ENCODE measurements at regions not wholly inside any gene's neighbourhood (a gene's known extent, or its start where the extent isn't known, plus 50 kb on each side); places are given as distances from the start of the nearest gene placed in this dataset.

DNA sequence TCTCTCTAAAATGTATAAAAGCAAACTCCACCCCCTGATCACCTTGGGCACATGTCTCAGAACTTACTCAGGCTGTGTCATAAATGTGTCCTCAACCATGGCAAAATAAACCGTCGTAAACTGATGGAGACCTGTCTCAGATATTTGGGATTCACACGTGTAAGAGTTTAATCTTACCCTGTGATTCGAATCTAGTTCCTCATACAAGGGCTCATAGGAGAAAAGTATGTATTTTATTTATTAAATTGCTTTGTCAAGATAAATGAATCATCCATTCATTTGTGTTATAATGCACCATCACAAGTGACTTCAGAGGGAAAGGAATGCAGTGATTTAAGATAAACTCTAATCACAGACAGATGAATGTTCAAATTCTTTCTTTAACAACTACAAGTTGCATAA, 712.5 kb upstream of the LRATD1 start:
- TF ChIP-seq, protein P1, sequence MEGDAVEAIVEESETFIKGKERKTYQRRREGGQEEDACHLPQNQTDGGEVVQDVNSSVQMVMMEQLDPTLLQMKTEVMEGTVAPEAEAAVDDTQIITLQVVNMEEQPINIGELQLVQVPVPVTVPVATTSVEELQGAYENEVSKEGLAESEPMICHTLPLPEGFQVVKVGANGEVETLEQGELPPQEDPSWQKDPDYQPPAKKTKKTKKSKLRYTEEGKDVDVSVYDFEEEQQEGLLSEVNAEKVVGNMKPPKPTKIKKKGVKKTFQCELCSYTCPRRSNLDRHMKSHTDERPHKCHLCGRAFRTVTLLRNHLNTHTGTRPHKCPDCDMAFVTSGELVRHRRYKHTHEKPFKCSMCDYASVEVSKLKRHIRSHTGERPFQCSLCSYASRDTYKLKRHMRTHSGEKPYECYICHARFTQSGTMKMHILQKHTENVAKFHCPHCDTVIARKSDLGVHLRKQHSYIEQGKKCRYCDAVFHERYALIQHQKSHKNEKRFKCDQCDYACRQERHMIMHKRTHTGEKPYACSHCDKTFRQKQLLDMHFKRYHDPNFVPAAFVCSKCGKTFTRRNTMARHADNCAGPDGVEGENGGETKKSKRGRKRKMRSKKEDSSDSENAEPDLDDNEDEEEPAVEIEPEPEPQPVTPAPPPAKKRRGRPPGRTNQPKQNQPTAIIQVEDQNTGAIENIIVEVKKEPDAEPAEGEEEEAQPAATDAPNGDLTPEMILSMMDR (conservative IDR thresholded peaks at IDR 0.05), result no peak
- TF ChIP-seq ZFX (IDR thresholded peaks at IDR 0.05), result no peak
- no peak overlapping the region for H3K27ac ChIP-seq

DNA sequence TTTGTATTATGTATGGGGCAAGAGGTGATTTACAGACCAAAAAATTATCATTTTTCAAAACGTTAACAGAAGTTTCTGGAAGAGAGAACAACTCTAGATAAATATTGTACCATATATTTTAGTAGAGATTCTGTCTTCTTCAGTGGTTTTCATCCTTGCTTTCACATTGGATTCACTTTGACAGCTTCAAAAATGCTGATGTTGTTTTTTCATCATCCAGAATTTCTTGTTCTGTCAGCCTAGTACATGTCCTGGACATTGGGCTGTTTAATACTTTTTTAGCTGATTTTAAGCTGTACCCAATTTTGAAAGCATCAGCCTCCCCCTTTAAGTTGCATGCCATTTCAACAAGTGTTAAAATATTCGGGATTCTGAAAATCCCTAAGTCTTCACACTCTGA, 711.3 kb upstream of the LRATD1 start:
- no peak overlapping the region for H3K27ac ChIP-seq
- TF ChIP-seq ZFX (IDR thresholded peaks at IDR 0.05), result no peak
- TF ChIP-seq, protein P1 (conservative IDR thresholded peaks at IDR 0.05), result no peak

DNA sequence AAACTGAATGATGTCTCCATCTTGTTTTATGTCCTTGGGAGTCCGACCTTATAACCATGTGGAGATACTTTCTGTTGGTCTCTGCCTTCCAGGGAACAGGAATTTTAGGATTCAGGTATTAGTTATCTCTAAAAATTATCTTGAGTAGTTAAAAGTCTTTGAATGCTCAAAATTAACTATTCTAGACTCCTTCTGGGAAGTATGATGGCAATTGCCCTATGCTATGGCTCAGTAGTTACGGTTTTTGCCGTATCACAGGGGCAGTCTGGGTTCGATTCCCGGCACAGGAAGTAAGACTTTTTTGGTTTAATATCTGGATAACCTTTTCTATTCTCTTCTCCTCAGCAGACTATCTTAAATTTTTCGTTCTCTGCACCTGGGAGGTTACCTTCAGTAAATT, 708.7 kb upstream of the LRATD1 start:
- H3K27ac ChIP-seq, result no peak overlapping the region
- TF ChIP-seq, protein P1 (conservative IDR thresholded peaks at IDR 0.05), result no peak
- no peak for TF ChIP-seq ZFX (IDR thresholded peaks at IDR 0.05)

DNA sequence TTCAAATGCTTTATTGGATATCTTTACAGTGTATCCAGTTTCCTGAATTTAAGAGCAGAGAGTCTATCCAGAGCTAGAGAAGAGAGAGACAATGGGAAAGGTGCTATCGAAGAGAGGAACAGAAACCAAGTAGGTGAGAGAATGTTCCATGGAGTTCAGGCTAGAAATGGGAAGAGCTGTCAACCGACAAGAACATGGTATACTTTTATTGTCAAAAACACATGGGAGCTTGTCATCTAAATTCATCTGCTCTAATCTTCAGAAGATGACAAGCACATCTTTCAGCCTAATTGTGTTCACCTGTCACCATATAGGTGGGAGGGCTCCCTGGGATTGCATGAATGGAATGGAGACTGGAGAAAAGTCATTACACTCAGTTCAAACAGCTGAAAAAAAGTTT, 690.4 kb upstream of the LRATD1 start:
- no peak overlapping the region for H3K27ac ChIP-seq
- TF ChIP-seq, protein P1 (conservative IDR thresholded peaks at IDR 0.05), result no peak
- TF ChIP-seq ZFX (IDR thresholded peaks at IDR 0.05), result no peak

DNA sequence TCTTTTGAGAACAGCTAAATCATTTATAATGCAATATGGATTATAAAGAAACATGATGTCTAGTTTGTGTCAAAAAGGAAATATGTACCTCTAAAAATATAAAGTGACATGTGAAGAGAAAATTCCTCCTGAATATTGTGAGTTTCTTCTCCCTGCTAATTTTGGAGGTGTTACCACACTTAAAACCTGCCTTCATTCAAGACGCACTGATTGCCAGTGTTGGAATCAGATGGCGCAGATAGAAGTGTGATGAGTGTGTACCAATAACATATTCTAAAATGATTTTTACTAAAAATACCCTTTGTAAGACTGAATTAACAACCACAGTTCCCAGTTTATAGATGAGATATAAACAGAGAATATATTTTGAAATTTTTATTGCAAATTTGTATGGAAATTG, 681.8 kb upstream of the LRATD1 start:
- no peak overlapping the region for H3K27ac ChIP-seq
- TF ChIP-seq, protein P1 (conservative IDR thresholded peaks at IDR 0.05), result no peak
- no peak for TF ChIP-seq ZFX (IDR thresholded peaks at IDR 0.05)

DNA sequence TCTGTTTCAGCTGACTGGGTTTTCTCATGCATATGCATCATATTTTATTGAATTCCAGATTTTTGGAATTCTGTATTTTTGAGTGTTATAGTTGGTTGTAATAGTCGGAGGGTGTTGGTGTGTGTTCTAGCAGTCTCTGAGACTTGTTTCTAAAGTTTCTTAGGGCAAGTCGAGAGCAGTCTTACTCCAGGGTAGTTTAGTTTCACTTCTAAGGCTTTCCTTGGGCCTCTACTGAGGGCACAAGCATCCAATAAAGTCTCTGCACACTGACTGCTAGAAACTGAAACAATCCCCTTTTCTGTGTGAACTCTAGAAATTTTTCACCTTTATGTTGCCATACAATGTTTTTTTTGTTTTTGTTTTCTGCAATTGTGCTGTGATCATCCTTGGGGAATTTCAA, 663.7 kb upstream of the LRATD1 start:
- no peak for TF ChIP-seq ZFX (IDR thresholded peaks at IDR 0.05)
- TF ChIP-seq, protein P1 (conservative IDR thresholded peaks at IDR 0.05), result no peak
- no peak overlapping the region for H3K27ac ChIP-seq

DNA sequence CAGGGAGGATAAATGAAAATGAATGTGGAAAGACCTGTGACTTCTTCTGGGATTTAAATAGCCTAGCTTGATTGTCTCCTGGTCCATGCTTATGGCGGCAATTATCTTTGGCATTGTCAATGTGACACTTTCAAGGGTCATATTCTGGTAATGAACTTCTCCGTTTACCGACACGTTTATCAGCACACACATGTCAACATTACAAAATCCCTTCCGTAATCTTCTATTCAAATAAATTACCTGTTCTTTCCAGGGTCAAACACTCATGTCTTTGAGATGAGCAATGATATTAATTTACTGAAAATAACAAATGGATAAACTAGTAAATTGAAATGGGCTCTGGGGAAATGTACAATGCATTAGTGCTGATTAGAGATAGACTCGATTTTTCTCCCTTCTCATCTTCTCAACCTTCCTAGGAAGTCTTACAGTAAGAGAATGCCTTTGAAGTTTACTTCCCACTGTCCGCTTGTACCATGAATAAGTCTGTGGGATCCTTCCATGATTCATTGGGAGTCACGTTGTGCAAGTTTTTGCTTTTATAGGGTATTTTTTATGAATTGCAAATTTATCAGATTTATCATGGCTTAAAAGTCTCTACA, 646.3 kb upstream of the LRATD1 start:
- no peak overlapping the region for H3K27ac ChIP-seq
- TF ChIP-seq ZFX (IDR thresholded peaks at IDR 0.05), result no peak
- TF ChIP-seq, protein P1 (conservative IDR thresholded peaks at IDR 0.05), result no peak

All from C4-2B (cell line).